Caki2 (cell line): ENCODE measurements at regions not wholly inside any gene's neighbourhood (a gene's known extent, or its start where the extent isn't known, plus 50 kb on each side); places are given as distances from the start of the nearest gene placed in this dataset.

Source experiments
- DNase-seq: peaks from one replicate; pipeline ENCODE4 v3.0.0-alpha.2; 2015; ENCODE audit warnings: low read depth
- in situ Hi-C: cut with HindIII; loops from 2 replicates; pipeline ENCODE4 v1.10.0; 2016; ENCODE audit warnings: low sequenced_read_pairs, low pct_unique_long_range_greater_than_20kb, mixed read lengths

- in situ Hi-C loops = no loop called here
- no peak for DNase-seq
Measured at GRCh38 chr18:6593142-6593885, 136.2 kb upstream of the ARHGAP28 start.

GRCh38 chr18:6595666-6596065, 133.8 kb upstream of the ARHGAP28 start:
- DNase-seq = no peak
- in situ Hi-C loops = no loop called here

GRCh38 chr18:6598657-6599056, 130.9 kb upstream of the ARHGAP28 start:
- in situ Hi-C loops = no loop called here
- DNase-seq = no peak

GRCh38 chr18:6600667-6601167, 128.8 kb upstream of the ARHGAP28 start:
- in situ Hi-C loops = no loop called here
- no peak for DNase-seq

- in situ Hi-C loops = no loop called here
- DNase-seq = no peak
Measured at GRCh38 chr18:6601241-6601640, 128.3 kb upstream of the ARHGAP28 start.

GRCh38 chr18:6602365-6602764, 127.2 kb upstream of the ARHGAP28 start:
- no peak for DNase-seq
- in situ Hi-C loops = no loop called here

GRCh38 chr18:6604573-6604941, 125.0 kb upstream of the ARHGAP28 start:
- DNase-seq = no peak
- in situ Hi-C loops = no loop called here

- DNase-seq = no peak
- in situ Hi-C loops = no loop called here
Measured at GRCh38 chr18:6605115-6605869, 124.2 kb upstream of the ARHGAP28 start.

- in situ Hi-C loops = no loop called here
Measured at GRCh38 chr18:6606411-6607085, 123.0 kb upstream of the ARHGAP28 start.

GRCh38 chr18:6607343-6607742, 122.2 kb upstream of the ARHGAP28 start:
- no peak for DNase-seq
- in situ Hi-C loops = no loop called here

More at GRCh38 chr18:6606411-6607085, 123.0 kb upstream of the ARHGAP28 start:
- DNase-seq = no peak

GRCh38 chr18:6609666-6610264, 119.8 kb upstream of the ARHGAP28 start:
- in situ Hi-C loops = no loop called here
- DNase-seq = no peak

- no peak for DNase-seq
- in situ Hi-C loops = no loop called here
Measured at GRCh38 chr18:6610466-6610865, 119.0 kb upstream of the ARHGAP28 start.

GRCh38 chr18:6613581-6613980, 115.9 kb upstream of the ARHGAP28 start:
- no peak for DNase-seq
- in situ Hi-C loops = no loop called here

GRCh38 chr18:6614952-6615351, 114.6 kb upstream of the ARHGAP28 start:
- no peak for DNase-seq
- in situ Hi-C loops = no loop called here

GRCh38 chr18:6616981-6617380, 112.5 kb upstream of the ARHGAP28 start:
- no peak for DNase-seq
- in situ Hi-C loops = no loop called here

GRCh38 chr18:6621437-6621836, 108.1 kb upstream of the ARHGAP28 start:
- in situ Hi-C loops = no loop called here
- DNase-seq = no peak

- in situ Hi-C loops = no loop called here
- no peak for DNase-seq
Measured at GRCh38 chr18:6623278-6623677, 106.2 kb upstream of the ARHGAP28 start.

- peak; percentile 26 for DNase-seq
- in situ Hi-C loops = no loop called here
Measured at GRCh38 chr18:6624271-6624660, 105.2 kb upstream of the ARHGAP28 start.
